ENCODE measurements at regions not wholly inside any gene's neighbourhood (a gene's known extent, or its start where the extent isn't known, plus 50 kb on each side); places are given as distances from the start of the nearest gene placed in this dataset.

DNA sequence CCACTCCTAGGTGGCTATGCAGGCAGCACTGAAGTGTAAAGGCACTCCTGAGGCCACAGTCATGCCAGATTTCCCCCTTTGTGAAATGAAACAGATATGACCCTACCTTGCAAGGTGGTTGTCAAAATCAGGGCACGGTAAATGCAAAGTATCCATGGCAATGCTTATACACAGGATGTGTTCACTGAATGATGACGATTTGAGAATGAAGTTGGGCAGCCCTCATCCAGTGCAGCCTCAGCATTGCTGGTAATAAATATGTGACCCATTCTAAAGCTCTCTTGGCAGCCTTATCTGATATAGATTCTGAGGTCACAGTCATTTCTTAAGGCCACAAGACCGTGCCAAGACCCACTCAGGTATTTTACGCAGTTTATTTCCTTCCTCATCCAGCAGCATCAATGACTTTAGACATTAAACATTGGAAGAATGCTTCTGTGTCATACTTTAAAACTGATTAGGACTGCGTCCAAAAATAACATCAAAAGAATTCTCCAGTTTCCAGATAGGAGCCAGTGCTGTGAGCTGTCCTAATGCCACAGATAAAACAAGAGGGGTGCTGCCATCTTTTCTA lies 125.5 kb upstream of the SERTAD2 start:
- TF ChIP-seq EP300 (IDR thresholded peaks at IDR 0.05; ENCODE audit: borderline replicate concordance) (no peak), TEAD4 (IDR thresholded peaks at IDR 0.05) (peak; percentile 19; the same call in 1 of the 2 replicates), RAD21 (IDR thresholded peaks at IDR 0.05; ENCODE audit: low read depth) (no peak), ZBTB7A (IDR thresholded peaks at IDR 0.05; ENCODE audit: low read depth) (no peak), TAF1 (IDR thresholded peaks at IDR 0.05; ENCODE audit: low read depth) (no peak), CREB1 (IDR thresholded peaks at IDR 0.05; ENCODE audit: low read depth) (no peak), FOXM1 (IDR thresholded peaks at IDR 0.05; ENCODE audit: borderline replicate concordance, low read depth) (no peak), TCF12 (IDR thresholded peaks at IDR 0.05; ENCODE audit: low read depth) (no peak), CEBPB (IDR thresholded peaks at IDR 0.05) (no peak)
- TF ChIP-seq, protein P1, sequence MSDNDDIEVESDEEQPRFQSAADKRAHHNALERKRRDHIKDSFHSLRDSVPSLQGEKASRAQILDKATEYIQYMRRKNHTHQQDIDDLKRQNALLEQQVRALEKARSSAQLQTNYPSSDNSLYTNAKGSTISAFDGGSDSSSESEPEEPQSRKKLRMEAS (IDR thresholded peaks at IDR 0.05), result no peak
- TF ChIP-seq, protein P2, sequence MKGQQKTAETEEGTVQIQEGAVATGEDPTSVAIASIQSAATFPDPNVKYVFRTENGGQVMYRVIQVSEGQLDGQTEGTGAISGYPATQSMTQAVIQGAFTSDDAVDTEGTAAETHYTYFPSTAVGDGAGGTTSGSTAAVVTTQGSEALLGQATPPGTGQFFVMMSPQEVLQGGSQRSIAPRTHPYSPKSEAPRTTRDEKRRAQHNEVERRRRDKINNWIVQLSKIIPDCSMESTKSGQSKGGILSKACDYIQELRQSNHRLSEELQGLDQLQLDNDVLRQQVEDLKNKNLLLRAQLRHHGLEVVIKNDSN (IDR thresholded peaks at IDR 0.05), result no peak
- TF ChIP-seq, protein P3, sequence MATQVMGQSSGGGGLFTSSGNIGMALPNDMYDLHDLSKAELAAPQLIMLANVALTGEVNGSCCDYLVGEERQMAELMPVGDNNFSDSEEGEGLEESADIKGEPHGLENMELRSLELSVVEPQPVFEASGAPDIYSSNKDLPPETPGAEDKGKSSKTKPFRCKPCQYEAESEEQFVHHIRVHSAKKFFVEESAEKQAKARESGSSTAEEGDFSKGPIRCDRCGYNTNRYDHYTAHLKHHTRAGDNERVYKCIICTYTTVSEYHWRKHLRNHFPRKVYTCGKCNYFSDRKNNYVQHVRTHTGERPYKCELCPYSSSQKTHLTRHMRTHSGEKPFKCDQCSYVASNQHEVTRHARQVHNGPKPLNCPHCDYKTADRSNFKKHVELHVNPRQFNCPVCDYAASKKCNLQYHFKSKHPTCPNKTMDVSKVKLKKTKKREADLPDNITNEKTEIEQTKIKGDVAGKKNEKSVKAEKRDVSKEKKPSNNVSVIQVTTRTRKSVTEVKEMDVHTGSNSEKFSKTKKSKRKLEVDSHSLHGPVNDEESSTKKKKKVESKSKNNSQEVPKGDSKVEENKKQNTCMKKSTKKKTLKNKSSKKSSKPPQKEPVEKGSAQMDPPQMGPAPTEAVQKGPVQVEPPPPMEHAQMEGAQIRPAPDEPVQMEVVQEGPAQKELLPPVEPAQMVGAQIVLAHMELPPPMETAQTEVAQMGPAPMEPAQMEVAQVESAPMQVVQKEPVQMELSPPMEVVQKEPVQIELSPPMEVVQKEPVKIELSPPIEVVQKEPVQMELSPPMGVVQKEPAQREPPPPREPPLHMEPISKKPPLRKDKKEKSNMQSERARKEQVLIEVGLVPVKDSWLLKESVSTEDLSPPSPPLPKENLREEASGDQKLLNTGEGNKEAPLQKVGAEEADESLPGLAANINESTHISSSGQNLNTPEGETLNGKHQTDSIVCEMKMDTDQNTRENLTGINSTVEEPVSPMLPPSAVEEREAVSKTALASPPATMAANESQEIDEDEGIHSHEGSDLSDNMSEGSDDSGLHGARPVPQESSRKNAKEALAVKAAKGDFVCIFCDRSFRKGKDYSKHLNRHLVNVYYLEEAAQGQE (IDR thresholded peaks at IDR 0.05; ENCODE audit: low read depth), result no peak

All from Ishikawa (cell line).